HG02885 (cell line): ENCODE measurements at regions not wholly inside any gene's neighbourhood (a gene's known extent, or its start where the extent isn't known, plus 50 kb on each side); places are given as distances from the start of the nearest gene placed in this dataset.

Experiments
- ATAC-seq: cut with Tn5 transposase; IDR thresholded peaks from one replicate; pipeline ENCODE4 v1.9.1; 2021; ENCODE audit warnings: mild to moderate bottlenecking; ENCODE audit not compliant: unreplicated experiment, poor library complexity

DNA sequence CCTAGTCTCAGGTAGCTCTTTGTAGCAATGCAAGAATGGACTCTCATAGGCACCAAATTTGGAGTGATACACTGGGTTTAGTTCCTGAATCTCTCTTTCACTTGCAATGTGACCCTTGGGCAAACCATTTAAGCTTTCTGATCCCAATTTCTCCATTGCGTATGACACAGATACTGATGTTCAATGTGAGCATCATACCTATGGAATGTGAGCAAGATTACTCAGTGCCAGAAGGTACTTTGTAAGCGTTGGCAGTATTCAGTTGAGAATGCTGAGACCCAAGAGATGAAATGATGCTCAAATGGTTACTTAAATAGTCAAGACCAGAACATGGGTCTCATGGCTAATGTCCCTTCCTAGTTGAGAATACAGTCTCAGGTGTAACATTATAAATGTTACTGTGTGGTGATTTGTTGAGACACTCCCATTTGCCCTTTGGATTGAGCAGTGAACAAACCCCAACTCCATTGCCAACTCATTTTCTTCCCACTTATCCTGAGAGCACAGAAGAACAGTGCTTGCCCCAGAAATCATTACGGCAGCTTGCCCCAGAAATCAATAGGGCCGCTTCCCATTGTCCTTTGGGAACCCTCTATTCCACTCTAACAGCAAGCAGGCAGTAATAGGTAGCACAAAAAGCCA, 134.1 kb downstream of the SOX9 start:
- no peak for ATAC-seq

DNA sequence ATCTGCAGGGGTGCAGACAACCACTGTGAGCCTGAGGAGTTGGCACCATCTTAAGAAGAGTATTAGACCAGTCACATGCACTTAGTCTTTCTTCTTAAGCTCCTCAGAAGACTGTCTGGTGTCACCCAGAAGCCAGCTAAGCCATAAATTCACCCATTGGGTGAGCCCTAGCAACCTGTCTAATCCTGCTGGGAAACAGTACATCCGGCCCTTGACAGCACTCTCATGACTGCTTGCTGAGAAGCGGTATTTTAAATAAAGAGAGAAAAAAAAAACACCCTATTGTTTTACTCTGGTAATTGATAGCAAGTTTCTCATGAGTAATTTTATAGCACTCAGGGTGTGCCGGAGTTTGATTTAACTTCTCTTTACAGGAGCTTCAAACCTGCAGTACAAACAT, 134.7 kb downstream of the SOX9 start:
- no peak for ATAC-seq

DNA sequence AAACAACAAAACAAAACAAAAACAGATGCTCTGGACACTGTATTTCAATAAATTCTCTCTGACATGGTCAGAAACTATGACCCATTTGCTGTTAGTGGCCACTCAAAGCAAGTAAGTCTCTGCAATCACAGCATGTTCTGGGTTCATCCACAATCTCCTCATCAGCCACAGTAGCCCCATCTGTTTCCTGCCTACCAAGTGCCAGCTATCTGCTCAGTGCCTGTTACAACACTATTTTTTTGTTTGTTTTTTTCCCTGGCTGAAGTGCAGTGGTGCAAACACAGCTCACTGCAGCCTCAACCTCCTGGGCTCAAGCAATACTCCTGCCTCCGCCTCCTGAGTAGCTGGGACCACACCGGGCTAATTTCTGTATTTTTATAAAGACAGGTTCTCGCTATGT, 137.9 kb downstream of the SOX9 start:
- no peak for ATAC-seq

DNA sequence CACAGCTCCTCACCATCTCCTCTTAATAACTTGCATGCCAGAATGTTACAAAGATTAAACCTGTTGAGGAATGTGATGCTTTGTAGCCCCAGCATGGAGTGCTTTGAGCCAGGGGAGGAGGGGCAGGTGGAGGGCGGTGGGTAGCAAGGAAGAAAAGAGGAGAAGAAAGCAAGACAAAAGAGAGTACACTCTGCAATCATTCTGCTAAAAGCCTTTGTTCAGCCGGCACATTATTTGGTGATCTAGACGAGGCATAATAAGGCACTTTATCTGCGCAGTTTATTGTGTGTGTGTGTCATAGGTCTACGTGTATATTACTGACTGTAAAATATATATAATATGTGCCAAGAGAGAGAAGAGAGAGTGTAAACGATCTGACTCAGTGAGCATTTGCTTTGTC, 139.1 kb downstream of the SOX9 start:
- ATAC-seq: no peak

DNA sequence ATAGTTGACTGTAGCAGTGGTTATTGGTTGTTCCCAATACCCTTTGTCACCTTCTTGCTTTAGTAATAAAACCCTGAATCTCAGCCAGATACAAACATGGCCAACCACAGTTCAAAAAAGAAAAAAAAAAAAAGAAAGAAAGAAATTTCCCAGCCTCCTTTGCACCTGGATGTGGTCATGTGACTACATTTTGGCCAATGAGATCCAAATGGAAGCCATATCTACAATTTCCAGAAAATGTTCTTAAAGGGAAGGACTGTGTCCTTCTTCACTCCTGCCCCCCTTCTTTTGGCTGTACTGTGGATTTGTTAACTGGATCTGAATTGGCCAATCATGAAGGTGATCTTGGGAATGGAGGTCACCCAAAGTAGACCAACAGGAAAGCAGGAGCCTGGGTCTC, 141.9 kb downstream of the SOX9 start:
- no peak for ATAC-seq

DNA sequence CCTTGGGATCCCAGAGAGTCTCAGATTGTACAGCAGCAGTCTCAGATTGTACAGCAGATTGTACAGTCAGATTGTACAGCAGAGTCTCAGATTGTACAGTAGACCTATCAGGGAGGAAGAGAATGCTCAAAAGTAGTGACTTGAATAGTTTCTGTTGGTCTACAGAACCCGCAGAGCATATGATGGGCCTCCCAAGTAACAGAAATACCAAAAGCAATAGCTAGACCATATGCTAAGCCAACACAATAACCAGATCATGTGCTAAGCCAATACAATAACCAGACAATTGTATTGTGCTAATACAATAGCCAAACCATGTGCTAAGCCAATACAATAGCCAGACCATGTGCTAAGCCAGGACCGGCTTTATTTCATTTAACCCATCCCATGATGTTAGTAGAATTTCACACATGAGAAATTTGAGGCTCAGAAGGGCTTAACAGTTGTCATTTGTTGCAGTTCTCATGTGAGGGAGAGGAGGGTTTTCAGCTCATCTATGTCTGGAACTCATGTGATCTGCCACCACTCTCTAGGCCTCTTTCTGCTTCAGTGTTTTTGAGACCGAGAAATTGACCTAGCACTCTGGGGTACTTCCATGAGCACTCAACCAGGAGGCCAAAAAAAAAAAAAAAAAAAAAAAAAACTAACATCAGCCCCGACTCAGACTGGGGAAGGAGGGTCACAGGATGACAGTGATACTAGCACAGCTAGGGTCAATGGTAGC, 144.0 kb downstream of the SOX9 start:
- peak; percentile 84 for ATAC-seq

DNA sequence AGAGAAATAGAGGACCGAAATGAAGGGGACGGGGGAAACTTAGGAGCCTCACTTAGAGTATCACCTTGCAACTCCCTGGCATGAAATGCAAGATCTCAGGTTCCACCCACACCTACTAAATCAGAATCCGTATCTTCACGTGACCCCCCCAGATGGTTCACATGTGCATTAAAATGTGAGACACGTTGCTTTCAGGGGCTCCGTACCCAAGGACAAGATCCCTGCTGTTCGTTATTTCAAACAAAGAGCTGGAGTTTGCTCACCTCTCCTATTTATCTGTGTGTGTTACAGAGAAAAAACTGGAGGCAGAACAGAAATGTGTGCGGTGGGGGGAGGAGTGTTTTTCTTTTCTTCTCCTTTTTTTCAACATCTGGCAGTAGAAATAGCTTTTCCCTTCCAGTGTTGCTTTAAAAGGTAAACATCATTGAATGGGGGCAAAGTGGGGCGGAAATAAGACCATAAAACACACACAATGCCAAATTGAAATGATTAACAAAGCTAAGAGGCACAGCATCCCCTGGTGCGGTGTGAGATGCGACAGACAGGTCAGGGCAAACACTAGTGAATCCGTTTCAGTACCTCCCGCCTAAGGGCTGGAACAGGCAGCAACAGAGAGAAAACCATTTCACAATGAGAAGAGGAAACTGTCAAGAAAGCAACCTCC, 145.4 kb downstream of the SOX9 start:
- no peak for ATAC-seq

DNA sequence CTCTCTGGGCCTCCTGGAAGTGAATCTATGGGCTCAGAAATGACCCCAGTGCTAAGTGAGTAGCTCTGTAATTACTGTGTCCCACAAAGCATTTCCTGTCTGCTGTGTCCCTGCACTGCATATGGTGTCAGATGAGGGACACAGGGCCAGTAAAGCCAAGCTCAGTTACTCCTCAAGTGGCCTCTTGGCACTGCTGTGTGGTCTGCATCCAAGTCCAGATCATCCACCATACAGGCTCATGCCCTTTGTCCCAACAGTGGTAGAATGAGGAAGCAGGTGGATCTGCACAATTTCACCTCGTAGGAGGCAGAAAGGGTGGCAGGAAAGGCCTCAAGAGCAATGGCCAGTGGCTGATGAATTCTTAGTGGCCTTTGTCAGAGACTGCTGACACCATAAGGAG, 146.8 kb downstream of the SOX9 start:
- no peak for ATAC-seq

DNA sequence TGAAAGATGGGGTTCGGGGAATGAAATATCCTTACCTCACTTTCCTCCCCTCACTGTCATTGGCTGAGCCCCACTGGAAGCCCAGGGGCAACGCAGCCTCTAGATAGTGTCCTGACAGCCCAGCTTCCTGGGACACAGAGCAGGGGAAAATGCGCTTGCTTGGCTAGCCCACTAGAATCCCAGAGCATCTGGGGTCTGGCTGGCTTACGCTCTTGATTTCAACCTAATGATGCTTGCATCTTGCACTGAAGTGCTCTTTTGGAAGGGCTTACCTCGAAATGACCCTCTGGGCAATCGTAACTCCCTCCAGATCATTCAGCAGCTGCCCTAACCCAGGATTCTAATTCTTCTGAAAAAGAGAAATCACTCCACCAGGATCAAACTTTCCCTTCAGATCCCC, 147.6 kb downstream of the SOX9 start:
- ATAC-seq: no peak

DNA sequence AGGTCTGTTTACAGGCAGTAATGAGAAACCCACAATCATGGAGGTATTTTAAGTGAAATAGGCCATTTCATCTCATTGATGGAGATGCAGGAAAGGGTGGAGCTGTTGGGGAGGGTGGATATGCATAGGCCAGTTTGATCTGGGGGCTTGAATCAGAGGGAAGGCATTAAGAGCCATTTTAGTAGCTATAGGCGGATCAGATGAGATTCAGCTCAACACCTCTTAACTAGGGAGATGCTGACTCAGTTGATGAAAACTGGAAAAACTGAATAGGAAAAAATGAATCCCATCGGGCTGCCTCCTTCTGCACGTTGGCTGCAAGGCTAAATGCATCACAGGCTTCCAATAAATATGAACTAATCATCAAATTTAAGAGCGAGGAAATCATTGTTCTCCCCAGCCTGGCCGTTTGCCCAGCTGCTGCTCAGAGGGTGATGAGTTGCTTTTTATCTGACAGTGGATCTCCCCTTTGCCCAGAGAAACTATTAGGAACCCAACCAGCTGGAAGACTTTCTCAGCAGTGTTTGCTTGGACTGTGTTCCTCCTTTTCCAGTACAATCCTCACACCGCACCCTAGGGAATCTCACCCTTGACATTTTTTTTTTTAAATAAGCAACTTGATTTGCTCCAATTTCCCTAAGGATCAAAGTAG, 149.6 kb downstream of the SOX9 start:
- no peak for ATAC-seq

DNA sequence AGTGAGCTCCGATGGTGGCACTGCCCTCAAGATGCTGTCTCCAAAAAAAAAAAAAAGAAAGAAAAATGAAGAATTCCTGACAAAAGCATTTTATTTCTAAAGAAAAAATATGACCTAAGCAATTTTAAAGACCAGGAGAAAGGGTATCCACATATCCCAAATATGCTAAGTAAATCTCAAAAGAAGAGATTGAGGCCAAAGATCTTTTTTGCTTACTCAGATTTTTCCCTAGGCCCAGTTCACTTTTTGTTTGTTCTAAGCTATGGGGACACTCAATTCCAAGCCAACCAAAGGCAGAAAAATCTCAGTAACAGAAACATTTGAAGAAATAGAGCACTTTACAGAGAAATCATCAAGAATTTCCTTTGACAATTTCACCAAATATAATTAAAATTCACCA, 150.8 kb downstream of the SOX9 start:
- ATAC-seq: no peak

DNA sequence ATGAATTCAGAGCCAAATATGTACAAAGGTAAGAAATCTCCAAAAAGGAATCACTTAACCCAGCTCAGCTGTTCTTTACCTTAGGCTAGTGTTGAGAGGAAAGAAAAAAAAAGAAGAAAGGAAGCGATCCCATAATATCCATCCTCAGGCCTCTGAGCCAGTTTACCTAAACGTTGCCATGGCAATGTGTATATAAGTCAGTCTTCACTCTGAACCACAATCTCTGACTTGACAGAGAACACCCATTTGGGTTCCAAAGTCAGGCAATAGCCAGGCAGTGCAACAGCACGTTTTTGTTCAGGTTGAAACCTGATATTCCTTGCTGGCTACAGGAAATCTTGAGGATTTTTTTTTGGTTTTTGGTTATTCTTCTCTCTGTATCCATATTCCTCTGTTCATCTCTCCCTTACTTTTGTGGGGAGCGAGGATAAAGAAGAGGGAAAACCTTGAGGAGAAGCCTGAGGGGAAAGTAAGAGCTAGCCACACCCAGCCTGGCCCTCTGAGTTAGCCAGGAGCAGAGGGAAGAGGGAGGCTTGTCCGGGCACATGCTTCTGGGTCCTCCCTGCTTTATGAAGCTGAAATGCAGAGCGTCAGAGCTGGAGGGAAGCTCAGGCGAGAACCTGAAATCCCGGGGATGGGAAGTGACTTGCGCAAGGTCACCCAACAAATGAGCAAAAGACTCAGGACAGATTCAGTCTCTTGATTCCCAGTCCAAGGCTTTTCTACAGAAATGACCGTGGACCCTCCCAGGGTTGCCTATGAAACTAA, 152.7 kb downstream of the SOX9 start:
- no peak for ATAC-seq

DNA sequence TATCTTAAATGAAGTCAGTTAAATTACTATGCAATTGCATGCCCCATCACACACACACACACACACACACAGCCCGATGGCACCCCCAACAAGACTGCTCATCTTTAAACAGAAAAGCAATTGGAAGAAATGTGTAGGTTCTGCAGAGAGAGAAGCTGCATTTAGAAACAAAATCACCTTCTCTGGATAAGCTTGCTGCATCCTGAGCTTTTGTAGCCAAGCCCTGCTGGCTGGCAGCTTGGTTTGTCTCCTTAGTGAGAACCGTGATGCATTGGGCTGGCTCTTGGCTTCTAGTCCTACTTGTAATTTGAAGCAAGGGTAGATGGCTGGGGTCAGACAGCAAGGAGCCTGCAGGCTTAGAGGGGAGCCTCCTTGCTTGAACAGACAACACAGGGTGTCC, 153.8 kb downstream of the SOX9 start:
- no peak for ATAC-seq

DNA sequence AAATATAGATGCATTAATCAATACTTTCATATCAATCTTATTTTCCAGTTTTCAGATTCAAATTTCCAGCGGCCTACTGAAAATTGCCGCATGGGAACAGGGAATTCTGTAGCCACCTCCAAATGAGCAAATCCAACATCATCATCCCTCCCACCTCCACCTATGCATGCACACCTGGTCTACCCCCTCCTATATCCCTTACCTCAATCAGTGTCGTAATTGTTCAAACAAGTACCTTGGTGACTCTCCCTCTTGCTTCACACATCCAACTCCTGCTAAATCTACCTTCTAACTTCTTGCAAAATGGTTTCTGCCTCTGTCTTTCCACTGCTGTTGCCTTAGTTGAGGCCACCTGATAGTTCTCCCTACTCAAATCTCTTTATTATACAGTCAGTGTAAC, 160.1 kb downstream of the SOX9 start:
- ATAC-seq: no peak

DNA sequence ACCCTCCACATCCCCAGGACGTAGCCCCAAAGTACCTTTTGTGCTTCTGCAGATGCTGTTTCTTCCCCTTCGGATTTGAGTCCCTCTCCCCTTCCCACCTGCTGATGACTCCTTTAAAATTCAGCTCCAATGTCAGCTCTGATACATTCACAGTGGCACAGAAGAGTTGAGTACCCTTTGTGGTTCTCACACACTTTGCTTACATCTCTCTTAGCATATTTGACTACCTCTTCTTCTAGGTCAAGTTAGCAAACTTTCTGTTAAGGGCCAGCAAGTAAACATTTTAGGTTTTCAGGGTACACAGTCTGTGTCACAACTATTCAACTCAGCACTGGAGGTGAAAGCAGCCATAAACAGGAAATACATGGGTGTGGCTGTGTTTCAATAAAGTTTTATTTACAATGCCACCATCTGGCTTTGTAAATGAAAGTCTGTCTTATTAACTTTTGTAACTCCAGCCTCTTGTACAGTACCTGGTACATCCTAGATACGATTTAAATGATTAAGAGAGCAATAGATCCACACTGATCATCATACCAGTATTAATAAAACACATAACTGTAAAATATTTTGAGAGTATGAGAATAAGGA, 161.7 kb downstream of the SOX9 start:
- ATAC-seq: no peak

DNA sequence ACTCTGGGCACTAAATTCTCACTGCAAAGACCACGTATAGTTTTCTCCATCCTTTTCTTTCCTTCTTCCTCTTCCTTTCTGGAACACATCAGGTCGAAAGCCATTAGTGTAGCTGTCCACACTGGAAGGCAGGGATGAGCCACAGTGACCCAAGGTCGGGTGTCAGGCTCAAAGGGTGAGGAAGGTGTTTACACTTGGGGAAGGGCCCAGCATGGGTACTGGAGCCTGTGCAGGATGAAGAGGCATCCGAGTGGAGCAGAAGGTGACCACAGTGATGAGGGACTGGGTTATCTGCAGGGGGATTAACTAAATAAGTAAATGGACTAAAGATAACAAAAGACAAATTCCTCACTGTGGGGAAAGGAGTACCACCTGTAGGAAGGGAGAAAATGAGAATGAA, 164.0 kb downstream of the SOX9 start:
- no peak for ATAC-seq

DNA sequence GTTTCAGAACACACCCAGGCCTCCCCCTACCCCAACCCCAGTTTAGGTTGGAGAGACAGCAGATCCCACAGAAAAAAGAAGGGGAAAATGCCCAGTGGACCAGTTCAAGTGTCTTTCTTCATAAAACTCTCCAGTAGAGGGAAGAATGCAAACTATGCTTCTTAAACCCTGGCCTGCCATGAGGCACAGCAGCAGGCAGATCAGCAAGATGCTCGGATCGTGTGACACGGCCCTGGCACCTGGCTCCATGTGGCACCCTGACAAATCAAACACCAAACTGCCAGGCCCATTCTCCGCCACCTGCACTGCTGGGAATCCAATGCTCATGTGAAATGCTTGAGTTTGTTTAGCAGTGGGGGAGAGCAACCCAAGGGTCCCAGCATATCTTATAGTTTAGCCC, 166.8 kb downstream of the SOX9 start:
- no peak for ATAC-seq

DNA sequence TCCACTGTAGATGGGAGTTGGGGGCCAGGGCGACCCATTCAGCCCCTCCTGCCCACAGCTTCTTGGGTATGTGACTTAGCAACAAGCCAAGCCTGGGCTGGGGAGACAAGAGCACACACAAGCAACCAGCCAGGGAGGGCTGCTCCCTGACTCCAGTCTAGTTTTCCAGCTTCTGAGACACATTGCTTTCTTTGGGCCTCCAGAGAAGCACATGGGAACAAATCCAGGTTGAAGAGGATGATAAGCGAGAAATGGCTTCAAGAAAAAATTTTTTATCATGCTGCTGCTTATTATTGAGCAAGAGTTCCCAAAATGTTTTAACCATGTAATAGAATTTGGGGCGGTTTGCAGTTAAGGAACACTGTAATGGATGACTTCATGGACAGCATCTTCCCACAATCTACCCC, 173.7 kb downstream of the SOX9 start:
- ATAC-seq: no peak

DNA sequence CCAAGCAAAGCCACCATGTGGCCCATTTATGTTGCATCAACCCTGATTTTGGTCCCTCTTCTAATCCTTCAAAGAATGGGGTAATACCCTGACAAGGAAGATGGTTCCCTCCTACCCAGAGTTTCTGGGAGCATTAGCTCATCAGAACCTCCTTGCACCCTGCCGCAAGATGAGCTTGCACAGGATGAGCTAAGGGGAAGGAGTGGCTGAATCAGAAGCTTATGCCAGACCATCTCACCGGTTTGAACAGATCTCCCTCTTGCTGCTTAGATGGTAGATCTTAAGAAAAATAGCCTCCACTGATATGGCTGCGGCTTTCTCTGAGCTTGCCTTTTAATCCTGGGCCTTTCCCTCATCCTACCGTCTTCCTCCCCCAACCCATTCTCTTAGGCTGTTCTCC, 175.1 kb downstream of the SOX9 start:
- no peak for ATAC-seq

DNA sequence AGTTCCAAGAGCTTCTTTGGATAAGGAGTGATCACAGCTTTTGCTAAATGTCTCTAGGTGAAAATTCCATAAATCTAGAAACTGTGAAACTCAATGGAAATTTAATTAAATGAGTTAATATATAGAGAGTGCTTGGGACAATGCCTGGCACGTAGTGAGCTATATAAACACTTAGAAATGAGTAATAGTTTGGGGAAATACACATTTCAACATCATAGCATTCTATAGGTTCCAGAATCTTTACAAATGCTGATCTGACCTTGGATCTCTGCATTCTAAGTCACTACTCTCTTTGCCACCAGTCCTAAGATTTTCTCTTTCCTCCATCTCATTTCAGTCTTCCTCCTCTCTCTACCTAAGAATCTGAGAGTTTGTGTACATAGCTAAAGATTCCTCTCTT, 175.6 kb downstream of the SOX9 start:
- no peak for ATAC-seq
